ENCODE measurements at regions not wholly inside any gene's neighbourhood (a gene's known extent, or its start where the extent isn't known, plus 50 kb on each side); places are given as distances from the start of the nearest gene placed in this dataset.

DNA sequence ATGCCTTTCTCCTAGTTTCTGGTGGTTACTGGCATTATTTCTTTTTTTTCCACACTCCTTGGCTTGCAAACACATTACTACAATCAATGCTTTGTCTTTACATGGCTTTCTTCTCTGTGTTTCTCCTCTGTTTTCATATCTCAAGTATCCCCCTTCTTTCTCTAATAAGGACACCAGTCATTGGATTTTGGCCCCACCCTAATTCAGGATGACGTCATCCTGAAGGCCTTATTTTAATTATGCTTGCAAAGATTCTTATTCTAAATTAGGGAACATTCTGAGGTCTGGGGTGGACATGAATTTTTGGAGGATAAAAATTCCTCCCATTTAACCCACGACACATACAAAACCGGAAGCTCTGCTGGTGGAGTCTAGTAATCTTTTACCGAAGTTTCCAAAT lies 1556.6 kb downstream of the DPP10 start:
- TF ChIP-seq, protein P1, sequence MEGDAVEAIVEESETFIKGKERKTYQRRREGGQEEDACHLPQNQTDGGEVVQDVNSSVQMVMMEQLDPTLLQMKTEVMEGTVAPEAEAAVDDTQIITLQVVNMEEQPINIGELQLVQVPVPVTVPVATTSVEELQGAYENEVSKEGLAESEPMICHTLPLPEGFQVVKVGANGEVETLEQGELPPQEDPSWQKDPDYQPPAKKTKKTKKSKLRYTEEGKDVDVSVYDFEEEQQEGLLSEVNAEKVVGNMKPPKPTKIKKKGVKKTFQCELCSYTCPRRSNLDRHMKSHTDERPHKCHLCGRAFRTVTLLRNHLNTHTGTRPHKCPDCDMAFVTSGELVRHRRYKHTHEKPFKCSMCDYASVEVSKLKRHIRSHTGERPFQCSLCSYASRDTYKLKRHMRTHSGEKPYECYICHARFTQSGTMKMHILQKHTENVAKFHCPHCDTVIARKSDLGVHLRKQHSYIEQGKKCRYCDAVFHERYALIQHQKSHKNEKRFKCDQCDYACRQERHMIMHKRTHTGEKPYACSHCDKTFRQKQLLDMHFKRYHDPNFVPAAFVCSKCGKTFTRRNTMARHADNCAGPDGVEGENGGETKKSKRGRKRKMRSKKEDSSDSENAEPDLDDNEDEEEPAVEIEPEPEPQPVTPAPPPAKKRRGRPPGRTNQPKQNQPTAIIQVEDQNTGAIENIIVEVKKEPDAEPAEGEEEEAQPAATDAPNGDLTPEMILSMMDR (IDR thresholded peaks at IDR 0.05; ENCODE audit: low read depth, low read length, poor library complexity, severe bottlenecking): no peak
- TF ChIP-seq EZH2phosphoT487 (IDR thresholded peaks at IDR 0.05; ENCODE audit: borderline replicate concordance, low read length): no peak
